HG03045 (cell line): ENCODE measurements at regions not wholly inside any gene's neighbourhood (a gene's known extent, or its start where the extent isn't known, plus 50 kb on each side); places are given as distances from the start of the nearest gene placed in this dataset.
"Not testable (repeated sequence)": the region's sequence is repeated elsewhere in the genome, so short reads cannot be mapped to it uniquely, and the experiment has no call there.

Experiments used
- ATAC-seq: cut with Tn5 transposase; IDR thresholded peaks from one replicate; pipeline ENCODE4 v1.9.1; 2021; ENCODE audit warnings: mild to moderate bottlenecking, moderate library complexity; ENCODE audit not compliant: unreplicated experiment

DNA sequence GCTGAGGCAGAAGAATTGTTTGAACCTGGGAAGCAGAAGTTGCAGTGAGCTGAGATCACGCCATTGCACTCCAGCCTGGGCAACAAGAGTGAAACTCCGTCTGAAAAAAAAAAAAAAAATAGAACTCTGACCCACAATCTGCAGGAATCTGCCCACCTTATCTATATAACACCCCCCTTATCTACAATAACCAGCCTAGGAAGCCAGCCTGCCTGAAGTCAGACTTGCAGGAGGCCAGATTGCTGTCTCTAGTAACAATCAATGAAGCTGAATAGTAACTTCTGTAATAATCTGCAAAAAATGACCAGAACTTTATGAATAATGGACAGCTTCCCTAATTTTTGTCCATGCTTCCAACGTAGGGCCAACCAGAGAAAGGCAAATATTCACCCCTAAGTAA, 352.5 kb downstream of the CD83 start:
- no peak for ATAC-seq

DNA sequence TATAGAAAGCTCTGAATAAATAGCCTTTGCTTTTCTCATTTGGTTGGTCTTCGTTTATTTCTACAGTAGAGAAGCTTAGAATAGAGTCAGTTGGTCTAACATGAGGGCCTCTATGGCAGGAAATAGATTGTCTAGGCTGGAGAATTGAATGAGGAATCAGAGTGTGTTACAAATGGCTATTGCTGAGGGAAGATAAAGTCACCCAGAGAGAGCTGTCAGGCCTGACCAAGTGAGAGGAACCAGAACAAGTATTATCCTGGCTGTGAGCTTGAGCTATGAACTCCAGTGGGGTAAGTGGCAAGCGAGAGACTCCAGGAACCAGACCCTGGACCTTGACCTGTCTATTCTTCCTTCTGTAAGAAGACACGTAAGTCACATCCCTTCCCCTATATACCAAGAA, 353.1 kb downstream of the CD83 start:
- no peak for ATAC-seq

DNA sequence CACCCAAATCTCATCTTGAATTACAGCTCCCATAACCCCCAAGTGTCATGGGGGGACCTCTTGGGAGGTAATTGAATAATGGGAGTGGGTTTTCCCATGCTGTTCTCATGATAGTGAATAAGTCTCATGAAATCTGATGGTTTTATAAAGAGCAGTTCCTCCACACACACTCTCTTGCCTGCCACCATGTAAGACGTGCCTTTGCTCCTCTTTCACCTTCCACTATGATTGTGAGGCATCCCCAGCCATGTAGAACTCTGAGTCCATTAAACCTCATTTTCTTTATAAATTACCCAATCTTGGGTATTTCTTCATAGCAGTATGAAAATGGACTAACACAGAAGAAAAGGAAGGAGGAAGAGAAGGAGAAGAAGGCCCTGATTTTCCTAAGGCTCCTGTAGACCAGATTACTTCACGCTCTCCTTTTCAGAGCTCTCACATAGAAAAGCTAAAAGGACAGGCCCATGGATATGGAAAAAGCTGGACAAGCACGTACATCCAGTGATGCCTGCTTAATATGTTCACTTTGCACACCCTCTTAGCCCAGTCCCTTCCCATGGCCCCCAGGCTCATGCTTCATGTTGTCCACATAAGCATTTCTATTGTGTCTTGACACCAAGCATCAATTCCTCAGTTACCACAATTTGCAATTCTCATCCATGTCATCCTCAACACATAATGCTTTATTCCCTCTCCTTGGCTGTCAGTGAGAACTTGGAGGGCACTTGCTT, 354.8 kb downstream of the CD83 start:
- ATAC-seq = no peak

DNA sequence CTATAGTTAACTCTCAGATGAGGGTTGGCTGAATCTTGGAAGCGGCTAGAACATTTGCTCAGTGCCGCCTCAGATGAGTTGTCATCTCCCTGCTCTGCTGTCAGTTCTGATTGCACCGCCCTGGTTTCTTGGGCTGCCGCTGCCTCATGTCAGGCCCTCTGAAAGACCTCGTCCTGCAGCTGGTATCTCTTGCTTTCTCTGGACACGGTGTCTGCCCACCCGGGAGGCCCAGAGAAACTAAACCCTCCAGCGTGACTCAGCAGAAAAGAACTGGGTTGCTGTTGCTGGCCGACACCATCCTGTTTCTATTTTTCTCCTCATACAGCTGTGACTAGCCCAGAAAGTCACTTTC, 355.4 kb downstream of the CD83 start:
- no peak for ATAC-seq

DNA sequence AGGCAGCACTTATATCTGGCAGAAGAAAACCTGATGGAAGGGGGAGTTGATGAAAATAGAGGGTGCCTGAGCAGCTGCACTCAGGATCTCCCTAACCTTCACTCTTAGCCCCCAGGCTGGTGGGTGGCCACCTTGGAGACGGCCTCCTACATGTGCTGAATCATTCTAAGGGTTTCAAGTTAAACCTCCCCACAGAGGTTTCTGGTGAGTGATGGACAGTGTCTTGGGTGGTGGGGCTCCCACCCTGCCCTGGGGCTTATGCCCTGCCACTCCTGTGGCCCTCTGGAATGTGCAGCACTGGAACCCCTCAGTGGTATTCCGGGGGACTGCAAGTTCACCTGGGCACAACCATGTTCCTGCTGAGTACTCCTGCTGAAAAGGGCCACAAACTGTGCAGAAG, 357.2 kb downstream of the CD83 start:
- ATAC-seq = no peak

DNA sequence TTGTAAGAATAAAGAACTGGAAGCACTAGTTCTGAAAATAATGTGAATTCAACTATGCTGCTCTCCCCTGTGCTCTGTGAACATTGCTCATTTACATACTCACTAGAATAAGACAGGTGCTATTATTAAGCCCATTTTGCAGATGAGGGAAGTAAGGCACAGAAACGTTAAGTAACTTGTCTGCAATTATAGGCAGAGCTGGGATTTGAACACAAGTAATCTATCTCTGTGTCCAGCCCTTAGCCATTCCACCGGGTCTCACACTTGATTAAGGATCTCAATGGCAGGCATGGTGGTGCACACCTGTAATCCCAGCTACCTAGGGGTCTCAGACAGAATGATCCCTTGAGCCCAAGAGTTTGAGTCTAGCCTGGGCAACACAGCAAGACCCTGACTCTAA, 357.7 kb downstream of the CD83 start:
- no peak for ATAC-seq

DNA sequence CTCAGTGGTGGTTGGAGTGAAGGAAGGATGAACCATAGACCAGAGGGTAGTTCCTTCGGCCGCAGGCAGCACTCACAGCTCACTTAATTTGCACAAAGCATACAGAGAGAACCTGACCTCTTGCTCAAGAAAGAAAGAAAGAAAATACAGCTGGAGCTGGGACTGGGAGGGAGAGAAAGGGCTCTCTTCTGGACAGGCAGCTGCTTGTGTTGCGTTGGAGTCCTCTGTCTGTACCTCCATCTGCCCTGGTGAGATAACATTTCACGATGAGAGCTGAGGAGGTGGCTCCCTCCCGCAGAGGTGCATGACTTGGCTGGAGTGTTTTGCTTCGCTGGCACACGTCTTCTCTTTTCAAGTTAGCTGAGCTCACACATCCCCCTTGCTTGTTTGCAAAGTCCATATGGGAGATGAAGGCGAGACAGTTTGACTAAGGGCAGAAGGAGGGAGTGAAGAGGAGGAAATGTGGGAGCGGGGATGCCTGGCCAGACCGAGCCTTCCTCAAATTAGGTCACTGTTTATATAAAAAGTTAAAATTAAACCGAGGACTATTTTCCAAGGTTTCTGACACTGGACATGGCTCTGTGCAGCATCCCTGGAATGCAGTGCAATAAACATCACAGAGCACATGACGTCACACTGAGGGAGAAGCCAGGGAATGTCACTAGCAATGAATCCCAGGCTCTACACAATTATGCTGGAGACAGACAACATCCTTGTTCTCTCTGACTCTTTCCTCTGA, 359.4 kb downstream of the CD83 start:
- no peak for ATAC-seq

DNA sequence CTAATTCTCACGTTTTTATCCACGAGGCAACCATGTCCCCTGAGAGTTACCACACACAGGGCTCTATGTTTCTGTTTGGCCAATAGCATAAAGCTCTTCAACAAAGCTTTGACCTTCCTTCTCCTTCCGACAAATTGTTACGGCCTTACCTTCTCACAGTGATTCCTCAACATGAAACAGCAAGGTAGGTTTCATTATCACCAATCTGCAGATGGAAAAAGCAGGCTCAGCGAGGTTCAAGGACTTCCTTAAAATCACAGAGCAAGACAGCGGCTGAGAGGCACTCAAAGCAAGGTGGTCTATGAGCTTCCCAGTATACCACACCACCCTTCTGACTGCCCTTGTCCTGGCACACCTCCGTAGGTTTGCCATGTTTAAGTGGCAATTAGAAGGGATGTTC, 360.0 kb downstream of the CD83 start:
- ATAC-seq = no peak

DNA sequence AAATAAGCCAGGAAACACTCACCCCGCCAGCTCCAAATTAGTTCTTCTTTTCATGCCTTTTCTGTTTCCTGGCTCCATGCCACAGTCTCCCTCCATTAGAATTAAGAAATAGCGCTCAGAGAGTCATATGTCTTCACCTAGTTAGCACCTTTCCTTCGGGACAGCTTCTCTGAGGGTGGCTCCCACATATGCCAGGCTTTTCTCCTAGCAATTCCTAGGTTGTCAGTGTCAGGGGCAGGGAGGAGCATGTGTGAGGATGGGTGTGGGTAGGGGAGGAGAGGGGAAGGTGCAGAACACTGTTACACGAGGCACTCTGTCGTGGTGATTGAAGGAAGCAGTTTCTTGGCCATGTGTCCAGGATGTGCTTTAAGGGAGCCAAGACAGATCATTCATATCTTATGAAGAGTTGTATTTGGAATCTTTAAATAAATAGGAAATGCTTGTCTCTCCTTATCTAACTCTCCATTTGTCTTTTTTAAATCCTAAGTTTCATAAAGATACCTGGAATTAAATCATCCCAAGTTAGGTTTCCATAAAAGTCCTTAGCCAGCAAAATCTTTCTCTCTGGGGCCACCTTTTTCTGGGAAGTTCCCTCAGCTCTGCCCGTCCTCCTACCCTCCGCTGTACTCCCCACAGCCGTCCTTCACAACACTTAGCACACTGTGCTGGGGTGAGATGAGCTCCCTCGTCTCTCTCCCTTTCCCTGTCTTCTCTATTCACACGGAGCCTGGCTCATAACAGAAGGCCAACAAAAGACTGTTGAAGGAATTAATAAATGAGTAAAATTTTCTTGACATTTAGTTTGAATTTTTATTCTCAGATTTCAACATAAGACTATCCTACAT, 361.0 kb downstream of the CD83 start:
- ATAC-seq = no peak

DNA sequence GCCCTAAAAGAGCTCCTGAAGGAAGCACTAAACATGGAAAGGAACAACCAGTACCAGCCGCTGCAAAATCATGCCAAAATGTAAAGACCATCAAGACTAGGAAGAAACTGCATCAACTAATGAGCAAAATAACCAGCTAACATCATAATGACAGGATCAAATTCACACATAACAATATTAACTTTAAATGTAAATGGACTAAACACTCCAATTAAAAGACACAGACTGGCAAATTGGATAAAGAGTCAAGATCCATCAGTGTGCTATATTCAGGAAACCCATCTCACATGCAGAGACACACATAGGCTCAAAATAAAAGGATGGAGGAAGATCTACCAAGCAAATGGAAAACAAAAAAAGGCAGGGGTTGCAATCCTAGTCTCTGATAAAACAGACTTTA, 364.4 kb downstream of the CD83 start:
- not testable (repeated sequence) for ATAC-seq

DNA sequence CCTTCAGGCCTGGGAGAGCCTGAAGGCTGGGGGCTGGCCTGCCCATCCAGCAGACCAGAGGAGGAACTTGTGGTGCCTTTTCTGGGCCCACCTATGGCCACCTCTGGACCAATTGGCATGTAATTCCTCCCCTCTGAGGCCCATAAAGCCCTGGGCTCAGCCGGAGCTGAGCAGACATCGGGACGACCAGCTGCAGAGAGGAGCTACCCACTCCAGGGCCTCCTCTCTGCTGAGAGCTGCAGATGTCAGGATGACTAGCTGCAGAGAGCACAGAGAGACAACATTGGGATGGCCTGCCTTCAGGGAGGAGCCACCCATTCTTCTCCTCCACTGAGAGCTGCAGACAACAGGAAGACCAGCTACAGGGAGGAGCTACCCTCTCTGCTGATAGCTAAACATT, 370.1 kb downstream of the CD83 start:
- ATAC-seq = no peak

DNA sequence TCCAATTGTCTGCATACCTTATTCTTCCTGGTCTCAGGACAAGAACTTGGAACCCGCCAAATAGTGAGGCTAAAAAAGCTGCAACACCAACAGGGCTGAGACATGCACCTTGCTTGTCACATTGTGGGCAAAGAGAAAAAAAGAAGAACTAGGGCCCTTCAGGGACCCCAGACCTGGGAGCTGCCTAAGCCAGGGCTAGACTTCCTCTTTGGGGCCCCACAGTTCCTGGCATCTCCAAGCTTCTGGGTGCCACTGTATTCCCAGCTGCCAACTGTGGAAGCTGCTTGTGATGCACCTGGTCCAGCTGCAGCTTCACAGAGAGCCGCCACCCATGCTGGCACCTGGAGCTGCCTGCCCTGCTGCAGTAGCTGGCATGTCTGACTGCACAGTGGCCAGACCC, 370.6 kb downstream of the CD83 start:
- no peak for ATAC-seq

DNA sequence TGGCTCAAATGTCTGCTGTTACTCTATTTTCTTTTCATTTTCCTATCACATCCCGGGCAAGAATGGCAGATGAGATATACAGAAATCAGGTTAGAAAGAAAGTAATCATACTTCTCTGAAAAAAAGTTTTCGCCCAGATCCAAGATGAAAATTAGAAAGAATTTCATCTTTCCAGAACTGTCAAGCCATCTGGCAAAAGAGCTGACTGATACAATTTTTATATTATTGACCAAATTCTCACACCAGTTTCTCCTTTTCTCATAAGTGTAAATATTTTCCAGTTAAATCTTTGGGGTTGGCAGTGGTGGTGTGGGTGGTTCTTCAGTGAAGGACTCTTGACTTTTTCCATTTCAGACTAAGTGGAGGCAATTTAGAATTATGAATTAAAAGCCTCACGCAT, 371.9 kb downstream of the CD83 start:
- ATAC-seq = no peak

DNA sequence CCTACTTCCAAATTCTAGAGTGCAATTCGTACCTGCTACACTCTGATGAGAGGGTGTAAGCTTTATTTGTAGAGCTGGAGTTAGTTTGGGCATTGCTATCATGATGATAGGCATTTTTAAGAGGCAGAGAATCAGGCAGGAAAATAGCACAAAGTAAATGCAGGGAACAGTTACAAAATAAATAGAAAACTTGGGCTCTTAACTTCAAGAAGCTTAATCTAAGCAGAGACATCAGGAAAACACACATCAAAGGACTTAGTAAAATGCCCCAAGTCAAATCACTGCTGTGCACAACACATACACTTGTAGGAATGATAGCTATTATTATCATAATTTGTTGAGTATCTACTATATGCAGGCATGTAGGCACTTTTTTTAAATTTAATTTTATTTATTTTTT, 381.2 kb downstream of the CD83 start:
- ATAC-seq = no peak

DNA sequence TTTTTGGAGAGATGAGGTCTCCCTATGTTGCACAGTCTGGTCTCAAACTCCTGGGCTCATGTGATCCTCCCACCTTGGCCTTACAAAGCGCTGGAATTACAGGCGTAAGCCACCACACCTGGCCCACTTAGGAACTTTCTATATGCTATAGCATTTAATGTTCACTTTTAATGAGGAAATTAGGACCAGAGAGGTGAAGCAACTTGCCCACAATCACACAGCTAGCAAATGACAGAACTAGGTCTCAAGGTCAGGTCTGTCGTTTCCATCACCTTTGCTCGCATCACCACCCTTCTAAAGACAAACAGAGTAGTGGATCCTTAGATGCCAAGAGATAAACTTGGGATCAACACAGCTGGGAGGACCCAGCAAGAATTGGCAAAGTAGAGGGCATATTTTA, 381.7 kb downstream of the CD83 start:
- no peak for ATAC-seq

DNA sequence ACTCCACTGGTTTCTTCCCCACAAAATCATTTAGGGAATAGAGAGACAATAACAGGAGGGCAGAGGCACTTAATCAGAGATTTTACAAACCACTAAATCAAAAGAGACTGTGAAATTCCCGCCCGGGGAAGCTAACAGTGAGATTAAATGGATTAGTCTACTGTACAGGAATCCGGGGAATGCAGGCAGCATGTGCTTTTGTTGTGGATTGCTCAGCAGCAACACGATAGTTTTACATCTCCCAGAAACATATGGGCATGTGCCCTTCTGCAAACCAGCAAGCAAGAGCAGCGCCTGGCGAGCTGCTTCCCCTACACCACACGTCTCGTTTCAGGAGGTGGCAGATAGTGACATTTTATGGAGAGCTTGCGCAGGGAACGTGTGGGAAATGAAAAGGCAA, 382.3 kb downstream of the CD83 start:
- ATAC-seq = no peak

DNA sequence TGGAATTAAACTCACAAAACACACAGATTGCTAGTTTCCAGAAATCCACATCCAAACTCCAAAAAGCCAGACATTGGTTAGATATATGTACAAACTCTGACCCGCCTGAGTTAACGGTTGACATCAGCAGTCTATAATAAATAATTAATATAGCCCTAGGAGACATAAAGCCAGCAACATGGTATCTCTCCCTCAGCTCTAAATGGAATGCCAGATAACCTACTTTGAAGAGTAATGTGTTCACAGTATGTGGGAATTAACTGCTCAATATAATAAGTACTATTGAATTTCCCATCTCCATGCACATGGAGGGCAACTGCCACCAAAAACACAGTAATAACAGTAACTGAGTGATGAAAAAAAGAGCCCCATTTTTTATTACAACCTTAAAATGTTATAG, 383.2 kb downstream of the CD83 start:
- ATAC-seq = no peak

DNA sequence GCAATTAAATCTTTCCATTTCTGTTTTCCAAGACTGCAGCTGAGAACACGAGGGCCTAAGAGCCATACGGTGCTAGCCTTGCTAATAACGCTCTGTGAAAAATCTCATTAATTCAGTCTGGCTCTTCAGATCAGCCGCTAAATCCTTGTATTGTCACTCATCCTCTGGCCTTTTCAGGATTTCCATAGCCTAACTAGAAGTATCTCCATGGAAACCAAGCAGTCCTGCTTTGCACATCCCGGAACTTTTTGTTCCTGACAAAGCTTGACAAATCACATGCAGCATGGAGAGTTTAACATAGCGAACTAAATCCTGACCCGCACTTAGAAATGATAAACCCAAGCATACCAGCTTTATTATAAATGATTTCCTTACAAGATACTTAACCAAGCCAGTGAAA, 383.7 kb downstream of the CD83 start:
- ATAC-seq = no peak

DNA sequence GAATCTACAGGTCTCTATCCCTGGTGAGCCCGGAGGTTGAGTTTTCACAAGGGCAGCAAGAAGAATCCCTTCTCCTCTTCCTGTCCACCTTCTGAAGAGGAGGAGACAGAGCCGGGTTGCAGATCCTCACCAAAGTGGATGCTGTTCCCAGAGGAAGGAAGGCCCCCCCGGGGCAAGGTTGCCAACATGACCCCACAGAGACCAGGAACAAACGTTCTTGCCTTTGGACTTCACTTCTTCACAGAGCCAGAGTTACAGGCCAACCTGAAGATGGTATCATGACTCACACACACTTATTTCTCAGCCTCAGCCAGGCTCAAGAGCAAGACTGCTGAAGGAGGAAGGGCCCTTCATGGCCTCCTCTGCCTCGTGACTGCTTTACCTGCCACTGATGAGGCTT, 384.3 kb downstream of the CD83 start:
- ATAC-seq = no peak

DNA sequence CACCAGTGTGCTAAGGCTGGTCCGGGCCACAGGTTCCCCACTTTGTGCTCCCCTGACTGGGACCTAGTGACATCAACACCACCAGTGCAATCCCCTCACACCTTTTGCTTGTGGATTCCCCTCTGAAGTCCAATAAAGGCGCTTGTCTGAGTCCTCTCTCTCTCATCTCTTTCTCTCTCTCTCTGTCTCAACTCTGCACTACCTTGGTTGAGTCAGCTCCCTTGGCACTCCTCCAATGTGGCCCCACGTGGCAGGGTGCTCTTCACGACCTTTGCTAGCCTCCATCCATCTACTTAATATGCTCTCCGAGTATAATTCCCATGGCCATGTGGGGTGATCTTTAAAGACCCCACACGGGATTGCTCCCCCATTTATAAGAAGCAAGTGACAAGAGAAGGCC, 385.0 kb downstream of the CD83 start:
- no peak for ATAC-seq

DNA sequence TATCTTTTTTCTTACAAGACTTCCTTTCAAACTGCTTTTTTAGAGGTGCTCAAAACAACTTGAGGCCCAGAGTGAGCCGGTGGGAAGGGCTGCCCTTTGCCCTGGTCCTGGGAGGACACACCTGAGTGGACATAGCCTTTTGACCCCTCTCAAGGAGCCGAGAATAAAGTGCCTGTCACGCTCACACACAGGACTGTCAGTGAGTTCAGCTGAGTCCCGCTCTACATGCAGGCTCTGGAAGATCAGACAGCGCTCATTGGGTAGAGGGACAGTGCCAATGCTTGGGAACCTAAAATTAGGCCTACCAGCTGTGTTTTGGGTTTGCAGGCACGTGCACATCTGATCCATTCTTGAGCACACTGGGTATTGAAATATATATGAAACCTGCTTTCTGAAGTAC, 387.8 kb downstream of the CD83 start:
- no peak for ATAC-seq

DNA sequence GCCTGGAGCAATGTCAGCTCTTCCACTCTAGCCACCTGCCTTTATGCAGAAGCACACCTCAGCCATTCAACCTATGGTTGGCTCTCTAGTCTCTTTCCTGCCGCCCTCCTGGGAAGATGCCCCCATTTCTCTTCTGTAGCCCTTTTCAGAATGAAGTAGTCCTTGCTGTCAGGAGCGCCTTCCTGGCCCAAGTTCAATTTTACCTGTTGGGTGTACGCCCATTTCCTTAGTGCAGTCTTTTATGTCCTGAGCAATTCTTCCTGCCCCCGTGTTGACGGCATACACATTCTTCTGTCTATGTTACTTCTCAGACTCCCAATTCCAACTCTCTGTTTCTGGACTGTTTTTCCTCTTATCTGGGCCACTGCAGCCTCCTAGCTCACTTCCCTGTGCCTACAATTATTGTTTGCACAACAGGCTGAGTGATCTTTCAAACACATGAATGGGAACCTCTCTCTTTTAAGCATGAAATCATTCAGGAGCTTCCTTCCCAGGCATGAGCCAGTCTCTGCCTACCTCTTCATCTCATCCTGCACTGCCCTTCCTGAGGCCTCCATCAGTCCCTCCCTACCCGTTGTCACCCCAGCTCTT, 389.2 kb downstream of the CD83 start:
- ATAC-seq = no peak
